HG03066 (cell line): ENCODE measurements at regions not wholly inside any gene's neighbourhood (a gene's known extent, or its start where the extent isn't known, plus 50 kb on each side); places are given as distances from the start of the nearest gene placed in this dataset.
A peak's percentile ranks its signal among the peaks of the same experiment; 100 is the strongest.

ENCODE experiments used
- ATAC-seq: cut with Tn5 transposase; IDR thresholded peaks from one replicate; pipeline ENCODE4 v1.9.1; 2021; ENCODE audit warnings: low read depth; ENCODE audit not compliant: unreplicated experiment

- ATAC-seq = peak; percentile 95
Measured at GRCh38 chr13:97109841-97110492, 112.2 kb upstream of the MBNL2 start.

GRCh38 chr13:97110936-97111335, 111.2 kb upstream of the MBNL2 start:
- ATAC-seq = no peak

DNA sequence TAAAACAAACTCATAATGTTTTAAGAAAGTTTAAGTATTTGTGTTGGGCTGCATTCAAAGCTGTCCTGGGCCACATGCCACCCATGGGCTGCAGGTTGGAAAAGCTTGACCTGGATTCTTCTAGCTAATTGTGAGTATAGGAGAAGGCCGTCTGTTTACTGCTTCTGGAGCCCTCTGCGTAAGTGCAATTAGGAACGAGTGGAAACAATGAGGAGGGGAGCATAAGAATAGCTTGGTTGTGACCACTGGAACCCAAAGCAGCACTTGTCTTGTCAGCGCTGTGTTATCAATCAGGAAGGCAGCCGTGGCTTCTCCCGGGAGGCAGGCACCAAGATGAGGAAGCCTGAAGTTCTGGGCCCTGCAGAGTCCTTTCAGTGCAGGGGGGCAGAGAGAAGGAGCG, 110.4 kb upstream of the MBNL2 start:
- ATAC-seq = no peak

- ATAC-seq = no peak
Measured at GRCh38 chr13:97112446-97113152, 109.5 kb upstream of the MBNL2 start.

DNA sequence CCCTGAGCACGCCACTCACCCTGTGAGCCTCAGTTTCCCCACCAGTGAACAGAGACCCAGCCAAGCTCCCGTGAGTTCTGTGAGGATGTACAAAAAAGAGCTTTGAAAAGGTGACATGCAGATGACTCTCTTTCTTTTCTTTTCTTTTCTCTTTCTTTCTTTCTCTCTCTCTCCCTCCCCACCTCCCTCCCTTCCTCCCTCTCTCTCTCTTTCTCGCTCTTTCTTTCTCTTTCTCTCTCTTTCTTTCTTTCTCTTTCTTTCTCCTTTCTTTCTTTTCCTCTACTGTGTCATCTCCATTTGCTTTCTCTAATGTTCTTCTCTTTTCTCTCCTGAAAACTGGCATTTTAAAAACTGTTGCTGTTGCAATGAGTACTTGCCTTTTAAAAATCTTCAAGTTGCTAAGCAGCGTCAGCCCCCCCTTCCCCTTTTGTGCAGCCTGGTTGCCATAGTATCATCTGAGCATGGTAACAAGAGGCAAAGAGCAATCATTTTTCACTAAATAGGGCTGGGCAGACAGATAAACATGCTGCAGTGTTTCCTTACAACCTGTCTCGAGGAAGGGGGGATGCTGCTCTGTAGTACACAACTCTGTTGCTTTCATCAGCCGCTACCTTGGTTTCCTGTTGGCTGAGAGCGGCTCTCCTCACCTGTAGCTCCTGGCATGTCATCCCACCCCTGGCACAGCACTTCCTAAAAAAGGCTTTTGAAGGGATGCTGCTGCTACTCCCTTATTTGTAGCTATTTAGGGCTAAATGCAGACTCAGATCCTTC, 108.7 kb upstream of the MBNL2 start:
- ATAC-seq = no peak

DNA sequence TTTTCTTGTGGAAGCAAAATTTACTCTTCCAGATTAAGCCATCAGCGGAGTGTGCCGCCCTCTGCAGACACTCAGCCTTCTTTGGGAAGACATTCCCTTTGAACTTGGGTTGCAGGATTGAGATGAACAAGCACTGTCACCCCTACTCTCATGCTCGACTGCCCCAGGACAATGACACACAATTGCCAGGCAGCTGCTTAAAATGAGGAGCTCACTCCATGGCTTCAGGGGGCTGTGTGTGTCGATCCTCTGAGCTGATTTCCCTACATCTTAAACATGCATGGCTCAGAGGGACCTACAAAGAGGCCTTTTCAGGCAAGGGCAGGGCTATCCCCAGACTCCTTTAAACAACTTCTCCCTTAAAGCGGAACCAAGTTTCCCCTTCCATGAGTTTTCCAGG, 107.5 kb upstream of the MBNL2 start:
- ATAC-seq = no peak

GRCh38 chr13:97116754-97117153, 105.4 kb upstream of the MBNL2 start:
- ATAC-seq = no peak

- ATAC-seq = no peak
Measured at GRCh38 chr13:97117388-97117910, 104.7 kb upstream of the MBNL2 start.

DNA sequence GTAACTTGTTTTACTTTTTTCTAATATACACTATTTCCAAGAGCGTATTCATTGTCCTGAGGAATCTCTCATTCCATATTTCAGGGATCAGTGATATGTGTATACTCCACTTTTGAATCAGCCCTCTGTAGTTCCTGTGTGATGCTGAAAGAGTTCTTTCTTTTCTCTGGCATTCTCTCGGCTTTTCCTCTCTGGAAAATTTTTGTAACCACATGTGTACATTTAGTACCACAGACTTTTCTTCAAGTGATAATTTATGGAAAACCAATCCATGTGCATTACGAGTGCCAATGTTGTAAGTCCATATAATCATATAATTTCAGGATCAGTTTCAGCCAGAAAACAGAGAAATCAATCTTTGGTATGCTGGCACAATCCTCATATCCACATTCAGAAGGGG, 102.2 kb upstream of the MBNL2 start:
- ATAC-seq = no peak

DNA sequence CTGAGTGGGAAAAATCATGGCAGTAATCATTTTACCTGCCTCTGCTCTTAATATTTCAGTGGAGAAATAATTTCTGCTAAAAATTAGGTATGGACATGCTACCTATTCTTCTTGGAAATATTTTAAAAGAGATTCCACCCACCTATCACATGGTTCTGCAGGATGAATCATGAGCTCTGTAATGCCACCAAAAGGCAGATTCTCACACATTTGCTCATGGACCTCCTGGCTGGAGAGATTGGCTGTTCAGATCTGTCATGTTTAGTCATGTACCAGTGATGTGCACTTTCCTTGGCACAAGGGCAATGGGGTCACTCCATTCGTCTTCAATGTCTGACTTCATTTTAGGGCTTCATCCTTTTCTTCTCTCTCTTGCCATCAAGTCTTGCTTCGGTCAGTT, 101.8 kb upstream of the MBNL2 start:
- no peak for ATAC-seq

DNA sequence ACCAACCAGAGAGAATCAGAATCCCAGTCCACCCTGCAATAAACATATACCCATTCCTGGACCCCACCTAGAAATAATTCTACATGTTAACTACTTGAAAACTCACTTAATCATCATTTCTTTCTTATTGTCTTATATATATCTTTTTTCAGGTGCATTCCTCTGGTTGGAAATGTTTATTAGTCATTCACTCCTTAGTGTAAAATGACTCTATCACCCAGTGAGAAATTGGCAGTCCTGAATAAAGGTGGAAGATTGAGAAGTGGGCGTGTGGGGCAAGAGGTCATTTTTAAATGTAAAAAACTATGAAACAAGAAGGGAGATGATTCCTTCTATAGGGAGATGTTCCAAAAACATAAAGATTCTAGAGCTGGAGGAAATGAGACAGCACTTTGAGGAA, 101.2 kb upstream of the MBNL2 start:
- no peak for ATAC-seq

GRCh38 chr13:97121894-97122293, 100.2 kb upstream of the MBNL2 start:
- no peak for ATAC-seq

- ATAC-seq = no peak
Measured at GRCh38 chr13:97122381-97122996, 99.6 kb upstream of the MBNL2 start.

GRCh38 chr13:97124206-97124605, 97.9 kb upstream of the MBNL2 start:
- ATAC-seq = no peak

GRCh38 chr13:97124915-97125809, 97.0 kb upstream of the MBNL2 start:
- no peak for ATAC-seq

DNA sequence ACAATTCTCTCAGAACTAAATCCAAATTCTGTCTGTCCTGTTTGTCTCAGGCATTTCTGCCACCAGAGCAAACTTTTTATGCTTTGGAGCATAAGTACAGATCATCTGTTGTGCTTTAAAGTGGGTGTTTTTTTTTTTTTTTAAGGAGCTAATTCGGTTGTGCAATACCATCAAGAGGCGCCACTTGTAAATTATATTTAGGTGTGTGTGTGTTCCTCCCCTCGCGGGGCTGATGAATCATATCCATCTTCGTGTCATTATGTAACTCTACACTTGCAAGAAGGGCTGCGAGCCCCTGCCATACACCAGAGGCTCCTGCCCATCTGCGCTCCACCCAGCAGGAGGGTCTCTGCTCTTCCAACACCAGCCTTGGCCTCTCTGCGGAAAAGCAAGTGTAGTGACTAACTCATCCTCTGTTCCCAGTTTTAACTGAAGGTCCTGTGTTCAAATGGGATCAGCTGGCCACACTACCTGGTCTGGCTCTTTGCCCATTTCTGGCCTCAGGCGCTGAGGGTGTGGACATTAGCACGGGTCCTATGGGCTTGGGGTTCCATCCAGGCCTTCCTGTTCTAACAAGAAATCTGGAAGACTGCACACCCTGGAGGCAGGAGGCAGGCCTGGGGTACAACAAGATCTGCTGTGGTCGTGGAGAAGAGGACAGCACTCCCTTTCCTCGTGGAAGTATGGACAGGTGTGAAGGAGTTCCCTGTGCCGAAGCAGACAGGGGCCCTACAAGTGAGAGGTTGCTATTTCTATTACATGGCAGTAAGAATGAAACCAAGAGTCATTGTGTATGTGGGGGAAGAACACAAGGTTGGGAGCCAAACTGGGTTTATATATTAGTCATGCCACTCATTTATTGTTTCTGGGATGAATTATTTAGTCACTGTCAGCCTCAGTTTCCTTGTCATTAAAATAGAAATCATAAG, 96.1 kb upstream of the MBNL2 start:
- ATAC-seq = peak; percentile 91

GRCh38 chr13:97127842-97128241, 94.3 kb upstream of the MBNL2 start:
- no peak for ATAC-seq

DNA sequence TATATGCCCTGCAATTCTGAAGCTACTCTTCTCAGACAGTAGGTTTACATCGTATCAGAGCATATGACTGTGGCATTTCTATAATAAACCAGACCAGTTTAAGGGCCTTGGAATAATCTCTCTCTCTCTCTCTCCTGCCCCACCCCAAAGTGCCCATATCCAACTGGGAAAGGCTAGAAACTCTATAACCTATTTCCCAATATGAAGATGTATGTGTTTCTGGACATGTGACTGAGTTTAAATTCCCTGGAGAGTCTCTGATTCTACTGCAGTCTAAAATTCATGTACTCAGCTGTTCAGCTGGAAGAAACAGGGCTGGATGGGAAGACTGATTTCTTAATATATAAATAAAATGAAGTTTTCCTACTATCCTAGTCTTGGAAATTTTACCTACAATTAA, 91.9 kb upstream of the MBNL2 start:
- ATAC-seq = no peak

GRCh38 chr13:97131447-97131846, 90.7 kb upstream of the MBNL2 start:
- no peak for ATAC-seq
